PC-9 (cell line): ENCODE measurements at regions not wholly inside any gene's neighbourhood (a gene's known extent, or its start where the extent isn't known, plus 50 kb on each side); places are given as distances from the start of the nearest gene placed in this dataset.

Experiments used
- CTCF ChIP-seq: fragments of 200-600 bp; sonication (generic); conservative IDR thresholded peaks from 2 replicates; pipeline ENCODE4 v1.6.1; 2017; ENCODE audit warnings: mixed run types, antibody characterized with exemption, mild to moderate bottlenecking, moderate library complexity
- EZH2 ChIP-seq: fragments of 200-600 bp; sonication (generic); IDR thresholded peaks from 2 replicates; pipeline ENCODE4 v1.8.0; 2017; ENCODE audit warnings: antibody characterized with exemption, low read depth

DNA sequence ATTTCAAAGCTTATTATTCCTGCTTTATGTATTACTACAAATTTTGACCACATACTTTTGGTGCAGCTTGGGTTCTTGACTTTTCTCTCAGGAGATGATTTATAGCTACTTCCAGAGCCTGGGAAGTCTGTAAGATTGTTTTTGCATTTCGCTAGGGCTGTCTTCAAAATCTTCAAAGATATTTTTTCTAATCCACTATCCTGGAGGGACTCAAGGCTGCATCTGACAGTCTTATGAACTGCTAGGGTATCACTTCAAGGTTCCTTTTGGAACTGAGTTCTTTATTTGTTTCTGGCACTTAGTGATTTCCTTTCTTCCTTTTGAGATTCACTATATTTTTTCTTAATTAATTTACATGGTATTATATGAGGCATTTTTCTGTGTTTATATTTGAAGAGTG, 90.0 kb upstream of the LYPLAL1 start:
- no peak for TF ChIP-seq CTCF
- no peak for TF ChIP-seq EZH2
